ENCODE measurements at regions not wholly inside any gene's neighbourhood (a gene's known extent, or its start where the extent isn't known, plus 50 kb on each side); places are given as distances from the start of the nearest gene placed in this dataset.

DNA sequence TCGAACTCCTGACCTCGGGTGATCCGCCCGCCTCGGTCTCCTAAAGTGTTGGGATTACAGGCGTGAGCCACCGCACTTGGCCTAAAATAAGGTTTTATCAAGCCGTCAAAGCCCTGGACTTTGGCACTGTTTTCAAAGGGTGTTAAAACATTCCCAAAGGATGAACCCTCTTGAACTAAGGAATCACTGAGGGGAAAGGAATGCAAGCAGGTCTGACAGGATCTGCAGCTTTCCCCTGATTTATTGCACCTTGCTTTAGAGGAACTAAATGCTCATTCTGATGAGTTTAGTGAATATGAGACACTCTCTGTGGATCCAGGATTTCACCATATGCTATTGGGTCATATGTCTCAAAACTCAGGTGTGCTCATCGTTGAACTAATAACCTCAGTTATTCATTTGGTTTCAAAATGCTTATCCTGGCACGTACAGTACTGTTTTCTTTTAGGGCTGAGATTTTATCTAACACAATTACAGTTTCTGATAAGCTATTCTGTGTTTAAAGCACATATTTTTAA, 63.0 kb upstream of the TSC22D2 start:
- no peak for TF ChIP-seq CHD1 (IDR thresholded peaks at IDR 0.05; ENCODE audit: low read depth, low read length)
- TF ChIP-seq BHLHE40 (IDR thresholded peaks at IDR 0.05; ENCODE audit: low read depth, low read length), result no peak
- peak; percentile 24; the same call in 1 of the 2 replicates for TF ChIP-seq CEBPB (IDR thresholded peaks at IDR 0.05; ENCODE audit: low read depth, low read length)
- TF ChIP-seq, protein P1, sequence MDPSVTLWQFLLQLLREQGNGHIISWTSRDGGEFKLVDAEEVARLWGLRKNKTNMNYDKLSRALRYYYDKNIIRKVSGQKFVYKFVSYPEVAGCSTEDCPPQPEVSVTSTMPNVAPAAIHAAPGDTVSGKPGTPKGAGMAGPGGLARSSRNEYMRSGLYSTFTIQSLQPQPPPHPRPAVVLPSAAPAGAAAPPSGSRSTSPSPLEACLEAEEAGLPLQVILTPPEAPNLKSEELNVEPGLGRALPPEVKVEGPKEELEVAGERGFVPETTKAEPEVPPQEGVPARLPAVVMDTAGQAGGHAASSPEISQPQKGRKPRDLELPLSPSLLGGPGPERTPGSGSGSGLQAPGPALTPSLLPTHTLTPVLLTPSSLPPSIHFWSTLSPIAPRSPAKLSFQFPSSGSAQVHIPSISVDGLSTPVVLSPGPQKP (IDR thresholded peaks at IDR 0.05; ENCODE audit: borderline replicate concordance, low read depth, low read length), result no peak
- TF ChIP-seq RFX5 (IDR thresholded peaks at IDR 0.05; ENCODE audit: low read depth, low read length), result no peak
- no peak for TF ChIP-seq POLR2A (IDR thresholded peaks at IDR 0.05; ENCODE audit: low read depth, low read length)
- no peak for TF ChIP-seq RAD21 (IDR thresholded peaks at IDR 0.05; ENCODE audit: low read length)
- Histone ChIP-seq H2AFZ (replicated peaks; ENCODE audit: low read length, poor library complexity) (no peak overlapping the region), H3K14ac (replicated peaks; ENCODE audit: low read depth, low read length) (no peak overlapping the region), H2AK5ac (ENCODE audit: low read depth, low read length) (no peak overlapping the region), H3K4me2 (ENCODE audit: low read depth, low read length) (no peak overlapping the region), H3K4ac (ENCODE audit: low read depth, low read length) (no peak overlapping the region), H3K9ac (ENCODE audit: low read depth, low read length) (no peak overlapping the region), H3K23ac (ENCODE audit: low read depth, low read length) (no peak overlapping the region), H3K36me3 (ENCODE audit: control insufficient read depth, insufficient read depth, low read length) (no peaks in the 10 kb centered on the region), H3K27me3 (ENCODE audit: control insufficient read depth, insufficient read depth, low read length) (no peaks in the 10 kb centered on the region), H3K79me1 (ENCODE audit: low read depth in 1 of 2, low read length in 2 of 2) (no peaks in the 10 kb centered on the region), H3K9me1 (ENCODE audit: insufficient read depth, low read length) (no peaks in the 10 kb centered on the region; the same call in 1 of the 2 replicates), H2BK15ac (ENCODE audit: low read depth, low read length) (no peak overlapping the region), H3K27ac (ENCODE audit: insufficient read depth, low read length) (no peak overlapping the region), H3K4me3 (ENCODE audit: insufficient read depth, low read depth, low read length) (no peak overlapping the region), H4K8ac (ENCODE audit: low read depth in 2 of 2, low read length in 2 of 2) (no peak overlapping the region), H3K56ac (ENCODE audit: extremely low read depth, insufficient read depth, low read length) (no peak overlapping the region), H2BK20ac (ENCODE audit: low read depth, low read length) (no peak overlapping the region), H2AK9ac (replicated peaks; ENCODE audit: low read depth, low read length, poor library complexity) (no peak overlapping the region), H4K91ac (ENCODE audit: insufficient read depth, low read depth, low read length) (no peak overlapping the region), H4K5ac (ENCODE audit: low read depth, low read length) (no peak overlapping the region), H3K9me3 (ENCODE audit: control insufficient read depth, insufficient read depth, low read length) (no peaks in the 10 kb centered on the region), H2BK120ac (ENCODE audit: low read depth, low read length) (no peak overlapping the region), H2BK5ac (ENCODE audit: low read depth, low read length, poor library complexity, severe bottlenecking) (no peak overlapping the region), H3K18ac (ENCODE audit: low read depth, low read length) (no peak overlapping the region), H4K20me1 (ENCODE audit: insufficient read depth, low read length) (no peaks in the 10 kb centered on the region), H3K4me1 (ENCODE audit: control insufficient read depth, insufficient read depth, low read length) (peaks cover 17% of the 10 kb centered on the region)
- dilution Hi-C loops (cut with HindIII; ENCODE audit: low sequenced_read_pairs, unreplicated experiment), result no loop called here
- no CpG with 5 or more reads among the region's 10 CpGs for WGBS, 2 experiments (ENCODE audit: extremely low coverage in 2 of 2, insufficient read length in 1 of 2)
- DNase-seq (no peak), ATAC-seq (ENCODE audit: low read depth) (no peak)
- ChIA-PET CTCF (no interaction called here), POLR2A (ENCODE audit: unreplicated experiment) (no interaction called here)
- in situ Hi-C loops (cut with MboI; ENCODE audit: low sequenced_read_pairs), result no loop called here
- intact Hi-C loops (cut with micrococcal nuclease), result no loop called here
- BruUV-seq (replicated peaks), result no TSS peak

Measured in IMR-90 (cell line).